ENCODE measurements at regions not wholly inside any gene's neighbourhood (a gene's known extent, or its start where the extent isn't known, plus 50 kb on each side); places are given as distances from the start of the nearest gene placed in this dataset.
"Not testable (repeated sequence)": the region's sequence is repeated elsewhere in the genome, so short reads cannot be mapped to it uniquely, and the experiment has no call there.

DNA sequence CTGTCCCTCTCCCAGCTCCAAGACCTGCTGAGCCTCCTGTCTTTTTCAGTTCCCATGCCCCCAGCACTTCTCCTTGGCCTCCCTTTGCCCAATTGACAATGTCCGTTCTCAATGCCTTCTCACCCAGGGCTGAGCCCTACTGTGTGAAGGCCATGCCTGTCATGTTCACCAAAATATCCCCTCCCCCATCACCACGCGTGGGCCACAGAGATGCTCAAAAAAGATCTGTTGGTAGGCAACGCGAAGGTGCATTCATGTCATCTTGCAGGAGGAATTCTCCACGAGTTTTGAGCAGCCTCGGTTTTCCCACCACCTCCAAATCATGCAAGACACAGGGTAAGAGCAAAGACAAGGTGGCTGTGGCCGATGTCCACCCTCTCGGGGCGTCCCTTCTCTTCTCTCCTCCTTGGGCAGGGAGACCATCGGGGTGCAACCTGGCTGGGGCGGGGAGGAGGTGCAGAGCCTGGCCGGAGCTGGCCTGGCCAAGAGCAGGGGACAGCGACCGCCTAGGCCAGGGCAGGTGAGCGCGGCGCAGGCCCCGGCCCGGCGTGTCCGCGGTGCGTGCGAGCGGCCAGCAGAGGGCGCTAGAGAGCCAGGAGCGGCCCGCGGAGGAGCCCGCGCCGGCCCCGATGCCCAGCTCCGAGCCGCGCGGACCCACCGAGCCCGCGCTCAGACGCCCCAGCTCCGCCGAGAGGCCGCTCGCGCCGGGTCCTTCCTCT, 56.3 kb upstream of the KRTAP5-11 start:
- DNase-seq (ENCODE audit: low read depth in 4 of 4, low spot score in 2 of 4), result peak in 2 of 4 donors; percentile 19 to 24

DNA sequence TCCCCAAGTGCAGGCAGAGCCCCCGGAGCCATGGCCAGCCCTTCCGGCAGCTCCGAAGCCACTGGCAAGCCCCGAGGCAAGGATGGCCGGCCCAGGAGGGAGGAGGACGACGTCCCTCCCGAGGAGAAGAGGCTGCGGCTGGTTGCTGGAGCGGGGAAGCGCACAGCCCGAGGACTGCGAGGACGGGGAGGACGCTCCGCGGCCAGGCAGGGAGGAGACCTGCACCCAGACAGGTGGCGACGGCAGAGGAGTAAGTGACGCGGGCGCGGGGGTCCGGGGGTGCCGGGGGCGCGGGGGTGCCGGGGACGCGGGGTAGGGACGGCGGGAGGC, 56.8 kb upstream of the KRTAP5-11 start:
- peak in 1 of 4 donors; percentile 3 for DNase-seq (ENCODE audit: low read depth in 4 of 4, low spot score in 2 of 4)

DNA sequence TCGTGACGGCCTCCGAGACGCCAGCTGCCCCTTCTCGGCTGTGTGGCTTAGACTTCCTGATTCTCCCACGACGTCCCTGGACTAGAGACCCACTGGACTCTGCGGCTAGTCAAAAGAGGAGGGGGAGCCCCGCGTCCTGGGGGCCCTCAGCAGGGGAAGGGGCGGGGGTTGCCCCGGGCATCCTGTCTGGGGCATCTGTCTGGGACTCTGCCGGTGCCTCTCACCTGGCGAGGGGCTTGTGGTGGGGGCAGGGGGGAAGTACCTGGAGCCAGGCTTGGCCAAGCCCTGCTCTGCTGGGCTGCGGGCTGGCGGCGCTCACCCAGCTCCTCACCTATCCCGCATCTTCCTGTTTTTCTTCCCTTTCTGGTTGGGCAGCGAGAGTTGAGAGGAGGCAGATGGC, 57.2 kb upstream of the KRTAP5-11 start:
- DNase-seq (ENCODE audit: low read depth in 4 of 4, low spot score in 2 of 4), result not testable (repeated sequence)

GRCh38 chr11:71647078-71647477, 64.4 kb upstream of the KRTAP5-11 start:
- DNase-seq (ENCODE audit: low read depth in 4 of 4, low spot score in 2 of 4), result not testable (repeated sequence)

DNA sequence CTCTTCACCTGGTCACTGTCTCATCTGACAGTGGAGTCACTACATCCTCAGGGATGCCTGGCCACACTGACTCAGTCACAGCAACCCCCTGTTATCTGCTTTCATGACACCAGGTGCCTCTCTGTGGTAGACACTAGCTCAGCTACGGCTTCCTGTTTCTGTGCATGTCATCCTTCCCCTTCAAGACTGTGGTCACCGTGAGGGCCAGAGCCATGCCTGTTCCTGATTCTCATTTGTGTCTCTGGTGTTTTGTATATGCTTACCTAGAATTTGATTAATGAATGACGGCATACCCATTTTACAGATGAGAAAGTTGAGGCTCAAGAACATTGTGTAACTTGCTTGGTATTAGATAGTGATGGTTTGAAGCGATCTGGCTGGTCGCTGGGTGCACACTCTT, 70.3 kb upstream of the KRTAP5-11 start:
- DNase-seq (ENCODE audit: low read depth in 4 of 4, low spot score in 2 of 4), result not testable (repeated sequence)

DNA sequence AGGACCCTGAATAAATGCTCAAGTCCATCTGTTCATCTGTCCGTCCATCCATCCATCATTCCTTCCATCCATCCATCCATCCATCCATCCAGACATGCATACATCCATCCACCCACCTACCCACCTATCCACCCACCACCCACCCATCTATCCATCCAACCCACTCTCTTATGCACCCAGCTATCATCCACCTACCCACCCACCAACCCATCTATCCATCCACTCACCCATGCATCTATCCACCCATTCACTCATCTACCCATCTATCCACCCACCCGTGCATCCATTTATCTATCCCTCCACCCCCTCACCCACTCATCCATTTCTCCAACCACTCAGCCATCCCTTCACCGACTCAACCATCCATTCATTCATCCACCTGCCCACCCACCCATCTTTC, 71.7 kb upstream of the KRTAP5-11 start:
- DNase-seq (ENCODE audit: low read depth in 4 of 4, low spot score in 2 of 4), result not testable (repeated sequence)

DNA sequence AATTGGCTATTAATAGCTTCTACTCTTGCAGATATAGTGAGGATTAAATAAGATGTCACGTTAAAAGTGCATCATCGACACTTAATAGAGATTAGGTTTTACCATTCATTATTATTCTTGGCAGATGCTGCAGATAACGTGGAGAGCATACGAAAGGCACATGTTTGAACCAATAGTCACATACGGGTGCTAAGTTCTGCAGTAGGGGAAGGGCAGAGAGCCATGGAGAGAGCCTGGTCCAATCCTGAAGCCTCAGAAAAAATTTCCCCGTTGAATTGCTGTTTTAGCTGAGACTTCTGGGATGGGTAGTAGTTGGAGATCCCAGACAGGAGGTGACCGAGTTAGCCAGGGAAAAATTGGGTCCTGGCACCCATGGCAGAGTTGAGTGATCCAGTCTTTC, 72.4 kb upstream of the KRTAP5-11 start:
- DNase-seq (ENCODE audit: low read depth in 4 of 4, low spot score in 2 of 4), result not testable (repeated sequence)

GRCh38 chr11:71656513-71656912, 73.8 kb upstream of the KRTAP5-11 start:
- not testable (repeated sequence) for DNase-seq (ENCODE audit: low read depth in 4 of 4, low spot score in 2 of 4)

DNA sequence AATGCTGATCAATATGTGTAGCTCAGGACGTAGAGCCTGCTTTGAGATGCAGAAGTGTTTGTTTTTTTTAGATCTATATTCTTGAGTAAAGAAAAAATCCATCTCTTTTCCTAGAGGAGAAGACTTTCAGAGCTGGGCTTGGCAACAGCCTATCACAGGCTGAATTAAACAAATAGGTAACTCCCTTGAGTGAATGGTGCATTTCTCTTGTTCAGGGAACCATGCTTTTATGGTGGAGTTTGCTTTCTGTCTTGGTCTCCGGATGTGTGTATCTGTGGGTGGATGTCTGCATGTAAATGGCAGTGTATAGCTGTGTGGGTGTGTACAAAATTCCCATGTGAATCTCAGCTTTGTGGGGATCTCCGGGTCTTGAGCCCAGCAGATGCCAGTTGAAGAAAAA, 82.3 kb upstream of the KRTAP5-11 start:
- DNase-seq (ENCODE audit: low read depth in 4 of 4, low spot score in 2 of 4), result not testable (repeated sequence)

- not testable (repeated sequence) for DNase-seq (ENCODE audit: low read depth in 4 of 4, low spot score in 2 of 4)
Observed at GRCh38 chr11:71698110-71698509, 115.4 kb upstream of the KRTAP5-11 start.

- not testable (repeated sequence) for DNase-seq (ENCODE audit: low read depth in 4 of 4, low spot score in 2 of 4)
Observed at GRCh38 chr11:71698961-71699360, 116.3 kb upstream of the KRTAP5-11 start.

DNA sequence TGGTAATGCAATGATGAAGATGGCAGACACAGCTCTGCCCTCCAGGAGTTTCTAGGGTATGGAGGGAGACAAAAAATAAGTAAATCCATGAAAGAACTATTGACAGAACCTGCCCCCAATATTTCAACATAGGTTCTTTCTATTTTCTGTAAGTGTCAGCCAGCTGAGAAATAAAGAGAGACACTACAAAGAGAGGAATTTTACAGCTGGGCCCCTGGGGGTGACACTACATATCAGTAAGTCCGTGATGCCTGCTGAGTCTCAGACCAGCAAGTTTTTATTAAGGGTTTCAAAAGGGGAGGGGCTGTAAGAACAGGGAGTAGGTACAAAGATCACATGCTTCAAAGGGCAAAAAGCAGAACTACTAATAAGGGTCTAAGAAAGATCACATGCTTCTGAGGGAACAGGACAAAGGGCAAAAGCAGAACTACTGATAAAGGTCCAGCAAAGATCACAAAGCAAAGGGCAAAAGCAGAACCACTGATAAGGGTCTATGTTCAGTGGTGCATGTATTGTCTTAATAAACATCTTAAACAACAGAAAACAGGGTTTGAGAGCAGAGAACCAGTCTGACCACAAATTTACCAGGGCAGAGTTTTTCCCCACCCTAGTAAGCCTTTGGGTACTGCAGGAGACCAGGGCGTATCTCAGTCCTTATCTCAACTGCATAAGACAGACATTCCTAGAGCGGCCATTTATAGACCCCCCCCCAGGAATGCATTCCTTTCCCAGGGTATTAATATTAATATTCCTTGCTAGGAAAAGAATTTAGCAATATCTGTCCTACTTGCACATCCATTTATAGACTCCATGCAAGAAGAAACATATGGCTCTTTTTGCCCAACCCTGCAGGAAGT, 119.0 kb upstream of the KRTAP5-11 start:
- DNase-seq (ENCODE audit: low read depth in 4 of 4, low spot score in 2 of 4), result not testable (repeated sequence)

DNA sequence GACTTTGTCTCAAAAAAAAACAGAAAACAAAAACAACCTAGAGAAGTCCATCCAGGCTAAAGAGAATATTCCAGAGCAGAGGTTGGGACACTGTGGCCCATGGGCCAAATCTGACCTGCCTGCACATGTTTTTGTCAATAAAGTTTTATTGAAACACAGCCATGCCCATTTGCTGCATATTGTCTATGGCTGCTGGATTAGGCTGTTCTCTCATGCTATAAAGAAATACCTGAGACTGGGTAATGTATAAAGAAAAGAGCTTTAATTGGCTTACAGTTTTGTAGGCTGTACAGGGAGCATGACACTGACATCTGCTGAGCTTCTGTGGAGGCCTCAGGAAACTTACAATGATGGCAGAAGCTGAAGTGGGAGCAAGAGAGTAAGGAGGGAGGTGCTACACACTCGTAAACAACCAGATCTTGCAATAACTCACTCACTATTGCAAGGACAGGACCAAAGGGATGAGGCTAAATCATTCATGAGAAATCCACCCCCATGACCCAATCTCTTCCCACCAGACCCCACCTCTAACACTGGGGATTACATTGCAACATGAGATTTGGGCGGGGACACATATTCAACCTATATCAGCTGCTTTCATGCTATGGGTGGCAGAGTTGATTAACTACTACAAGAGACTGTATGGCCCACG, 122.5 kb upstream of the KRTAP5-11 start:
- not testable (repeated sequence) for DNase-seq (ENCODE audit: low read depth in 4 of 4, low spot score in 2 of 4)

GRCh38 chr11:71705738-71706432, 123.2 kb upstream of the KRTAP5-11 start:
- not testable (repeated sequence) for DNase-seq (ENCODE audit: low read depth in 4 of 4, low spot score in 2 of 4)

DNA sequence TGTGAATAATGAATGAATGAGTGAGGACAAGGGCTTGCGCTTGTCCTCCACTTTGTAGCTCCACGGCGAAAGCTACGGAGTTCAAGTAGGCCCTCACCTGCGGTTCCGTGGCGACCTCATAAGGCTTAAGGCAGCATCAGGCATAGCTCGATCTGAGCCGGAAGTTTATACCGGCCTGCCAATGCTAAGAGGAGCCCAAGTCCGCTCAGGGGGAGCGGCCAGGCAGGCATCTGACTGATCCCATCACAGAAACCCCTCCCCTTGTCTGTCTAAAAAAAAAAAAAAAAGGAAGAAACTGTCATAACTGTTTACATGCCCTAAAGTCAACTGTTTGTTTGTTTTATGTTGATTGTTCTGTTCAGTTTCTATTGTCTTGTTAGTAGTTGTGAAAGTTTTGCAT, 124.4 kb upstream of the KRTAP5-11 start:
- DNase-seq (ENCODE audit: low read depth in 4 of 4, low spot score in 2 of 4), result not testable (repeated sequence)

- DNase-seq (ENCODE audit: low read depth in 4 of 4, low spot score in 2 of 4), result not testable (repeated sequence)
Observed at GRCh38 chr11:71709541-71709940, 123.5 kb upstream of the DEFB108B start.

- peak in 2 of 4 donors; percentile 14 to 36 for DNase-seq (ENCODE audit: low read depth in 4 of 4, low spot score in 2 of 4)
Observed at GRCh38 chr11:71710171-71710671, 122.8 kb upstream of the DEFB108B start.

- not testable (repeated sequence) for DNase-seq (ENCODE audit: low read depth in 4 of 4, low spot score in 2 of 4)
Observed at GRCh38 chr11:71710701-71711385, 122.2 kb upstream of the DEFB108B start.

- DNase-seq (ENCODE audit: low read depth in 4 of 4, low spot score in 2 of 4), result not testable (repeated sequence)
Observed at GRCh38 chr11:71712350-71712749, 120.7 kb upstream of the DEFB108B start.

DNA sequence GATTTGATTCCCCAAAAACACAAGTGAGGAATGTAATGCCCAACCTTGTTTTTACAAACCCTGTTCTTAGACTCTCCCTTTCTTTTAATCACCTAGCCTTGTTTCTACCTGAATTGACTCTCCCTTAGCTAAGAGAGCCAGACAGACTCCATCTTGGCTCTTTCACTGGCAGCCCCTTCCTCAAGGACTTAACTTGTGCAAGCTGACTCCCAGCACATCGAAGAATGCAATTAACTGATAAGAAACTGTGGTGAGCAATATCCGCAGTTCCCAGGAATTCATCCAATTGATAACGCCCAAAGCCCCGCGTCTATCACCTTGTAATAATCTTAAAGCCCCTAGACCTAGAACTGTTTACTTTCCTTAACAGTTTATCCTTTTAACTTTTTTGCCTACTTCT, 120.2 kb upstream of the DEFB108B start:
- DNase-seq (ENCODE audit: low read depth in 4 of 4, low spot score in 2 of 4), result not testable (repeated sequence)
